HG02852 (cell line): ENCODE measurements at regions not wholly inside any gene's neighbourhood (a gene's known extent, or its start where the extent isn't known, plus 50 kb on each side); places are given as distances from the start of the nearest gene placed in this dataset.

Experiments
- ATAC-seq: cut with Tn5 transposase; IDR thresholded peaks from one replicate; pipeline ENCODE4 v1.9.1; 2021; ENCODE audit warnings: mild to moderate bottlenecking, moderate library complexity; ENCODE audit not compliant: unreplicated experiment

DNA sequence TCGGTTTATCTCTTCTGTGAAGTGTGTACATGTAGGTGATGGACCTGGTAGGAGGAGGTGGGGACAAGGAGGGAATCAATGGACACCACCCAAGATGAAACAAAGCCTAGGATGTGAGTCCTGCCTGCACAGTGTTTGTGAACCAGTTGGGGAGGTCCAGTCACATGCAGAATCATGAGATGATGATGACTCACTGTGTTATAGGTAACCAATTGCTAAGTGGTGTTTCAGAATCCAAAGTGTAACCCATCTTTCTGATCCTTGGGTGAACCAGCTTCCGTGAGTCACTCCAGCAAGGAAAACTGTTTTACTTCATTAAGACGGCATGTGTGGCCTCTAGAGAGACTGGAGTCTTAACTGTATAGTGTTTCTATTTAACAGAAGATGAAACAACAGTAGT, 57.9 kb upstream of the HPF1 start:
- ATAC-seq: no peak

DNA sequence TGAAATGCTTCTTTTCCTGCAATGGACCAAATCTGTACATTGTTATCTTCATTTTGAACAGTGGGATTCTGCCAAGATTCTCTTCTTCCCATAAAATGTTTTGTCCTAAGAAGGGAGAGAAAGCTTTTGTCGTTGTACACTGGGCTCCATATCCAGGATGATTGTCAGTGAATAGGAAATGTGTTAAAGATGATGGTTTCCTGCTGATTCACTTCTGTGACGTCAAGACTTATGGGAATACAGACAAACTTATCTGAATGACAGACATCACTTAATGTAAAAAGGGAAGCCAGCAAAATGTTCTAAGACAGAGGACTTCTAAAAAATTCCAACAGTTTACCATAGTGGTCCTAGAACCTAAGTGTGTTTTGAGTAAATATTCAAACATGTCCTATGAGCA, 53.7 kb upstream of the HPF1 start:
- ATAC-seq: no peak

DNA sequence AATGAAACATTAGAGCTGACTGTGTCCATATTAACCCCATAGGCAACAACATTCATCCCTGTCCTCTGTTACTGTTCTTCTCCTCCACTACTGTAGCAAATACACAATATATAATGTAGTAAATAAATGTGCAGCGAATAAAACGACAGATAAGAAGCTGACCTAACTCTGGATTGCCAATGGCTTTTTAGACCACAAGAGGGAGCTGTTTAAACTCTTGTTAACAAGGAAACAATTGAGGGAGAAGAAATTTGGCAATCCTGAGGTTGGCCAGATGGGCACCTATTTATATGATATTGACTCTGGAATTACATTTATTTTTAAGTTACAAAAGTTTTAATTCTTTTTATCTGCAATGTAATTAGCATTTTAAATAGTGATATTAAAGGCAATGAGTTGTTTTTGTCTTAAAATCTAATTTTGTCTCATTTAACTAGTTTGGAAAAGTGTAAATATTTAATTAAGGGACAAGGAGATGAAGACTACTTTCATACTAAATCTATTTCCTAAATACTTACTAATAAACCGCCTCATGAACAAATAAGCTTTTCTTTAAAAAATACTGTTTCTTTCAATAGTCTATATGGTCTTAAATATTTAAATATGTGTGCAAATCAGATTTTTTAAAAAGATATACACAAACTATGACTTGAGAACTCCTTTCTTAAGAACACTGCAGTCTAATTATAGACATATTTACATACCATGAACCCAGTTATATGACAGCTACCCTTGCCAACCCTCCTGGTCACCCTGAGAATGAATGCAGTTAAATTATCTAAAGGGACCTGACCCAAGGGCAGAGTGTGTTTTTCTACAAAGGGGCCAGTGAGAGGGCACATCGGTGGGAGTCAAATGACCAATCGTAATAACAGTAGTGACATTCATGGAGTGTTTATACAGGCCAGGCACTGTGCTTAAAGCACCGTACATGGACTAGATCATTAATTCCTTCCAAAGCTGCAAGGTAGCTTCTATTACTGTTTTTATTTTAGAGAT, 52.9 kb upstream of the HPF1 start:
- ATAC-seq: peak; percentile 57

DNA sequence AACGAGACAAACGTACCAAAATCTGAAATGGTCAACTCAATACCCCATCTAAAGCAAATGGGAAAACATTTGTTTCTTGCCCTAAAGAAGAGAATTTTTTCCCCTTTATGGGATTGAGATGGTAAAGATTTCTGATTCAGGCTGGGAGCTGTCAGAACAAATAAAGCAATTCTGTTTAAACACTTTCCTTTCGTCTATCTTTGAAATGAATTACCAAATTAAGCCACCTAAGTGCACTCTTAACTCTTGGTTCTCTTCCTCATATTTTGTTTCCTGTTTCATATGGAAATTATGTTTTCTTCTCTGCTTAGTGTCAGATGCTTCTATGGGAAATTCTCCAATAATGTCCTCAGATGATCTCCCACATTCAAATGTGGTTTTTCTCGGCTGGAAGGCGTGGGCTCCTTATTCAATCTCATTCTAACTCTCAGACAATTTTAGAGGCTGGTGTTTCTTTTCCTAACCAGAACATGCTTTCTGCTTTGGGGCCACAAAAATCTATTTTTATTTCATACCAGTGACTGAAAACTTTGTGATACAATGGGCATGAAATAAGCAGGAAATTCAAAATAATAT, 50.3 kb upstream of the HPF1 start:
- no peak for ATAC-seq
